Hepatocyte (in vitro differentiated cells): ENCODE measurements at regions not wholly inside any gene's neighbourhood (a gene's known extent, or its start where the extent isn't known, plus 50 kb on each side); places are given as distances from the start of the nearest gene placed in this dataset.

ENCODE experiments used
- DNase-seq: peaks from one replicate; pipeline ENCODE4 v3.0.0-alpha.2; 2016; ENCODE audit warnings: low spot score
- H2AFZ ChIP-seq: fragments of 200-600 bp; sonication (generic); 2 replicates; pipeline ENCODE4 v1.6.0; 2016; ENCODE audit warnings: antibody characterized with exemption, mild to moderate bottlenecking
- H3K27ac ChIP-seq: fragments of 200-600 bp; sonication (generic); 2 replicates; pipeline ENCODE4 v1.5.1; 2016; ENCODE audit warnings: mild to moderate bottlenecking
- H3K27me3 ChIP-seq: fragments of 200-600 bp; sonication (generic); 2 replicates; pipeline ENCODE4 v1.6.1; 2016
- H3K36me3 ChIP-seq: fragments of 200-600 bp; sonication (generic); replicated peaks from 2 replicates; pipeline ENCODE4 v1.5.1; 2016; ENCODE audit warnings: low read depth; ENCODE audit not compliant: insufficient read depth
- H3K4me1 ChIP-seq: fragments of 200-600 bp; sonication (generic); 2 replicates; pipeline ENCODE4 v1.5.1; 2016; ENCODE audit warnings: mild to moderate bottlenecking, moderate library complexity; ENCODE audit not compliant: insufficient read depth
- H3K4me2 ChIP-seq: fragments of 200-600 bp; sonication (generic); 2 replicates; pipeline ENCODE4 v1.6.0; 2016
- H3K4me3 ChIP-seq: fragments of 200-600 bp; sonication (generic); 2 replicates; pipeline ENCODE4 v1.5.1; 2016; ENCODE audit warnings: mild to moderate bottlenecking
- H3K79me2 ChIP-seq: fragments of 200-600 bp; sonication (generic); 2 replicates; pipeline ENCODE4 v1.6.0; 2017; ENCODE audit warnings: mild to moderate bottlenecking
- H3K9me2 ChIP-seq: fragments of 200-600 bp; sonication (generic); replicated peaks from 2 replicates; pipeline ENCODE4 v1.6.0; 2017; ENCODE audit warnings: mild to moderate bottlenecking; ENCODE audit not compliant: insufficient read depth
- H3K9me3 ChIP-seq: fragments of 200-600 bp; sonication (generic); 2 replicates; pipeline ENCODE4 v1.5.1; 2016; ENCODE audit warnings: low read depth, mild to moderate bottlenecking
- H4K20me1 ChIP-seq: fragments of 200-600 bp; sonication (generic); 2 replicates; pipeline ENCODE4 v1.6.0; 2016; ENCODE audit warnings: mild to moderate bottlenecking; ENCODE audit not compliant: insufficient read depth, poor library complexity, severe bottlenecking
- EZH2 ChIP-seq: fragments of 200-600 bp; sonication (generic); IDR thresholded peaks from 2 replicates; pipeline ENCODE4 v1.6.1; 2016; ENCODE audit warnings: antibody characterized with exemption, mild to moderate bottlenecking, borderline replicate concordance
- EZH2phosphoT487 ChIP-seq: fragments of 200-600 bp; sonication (generic); IDR thresholded peaks from one replicate; pipeline ENCODE4 v1.6.1; 2018; ENCODE audit warnings: antibody characterized with exemption, mild to moderate bottlenecking, low read depth, moderate library complexity; ENCODE audit not compliant: unreplicated experiment, severe bottlenecking
- WGBS: methylation state at CpG from one replicate; pipeline ENCODE4 v1.1.6; 2016; ENCODE audit warnings: low lambda C conversion rate; ENCODE audit errors: missing lambda C conversion rate; 5-methylcytosine and 5-hydroxymethylcytosine counted together
- TF ChIP-seq, protein P1 (sequence below): fragments of 200-600 bp; sonication (generic); IDR thresholded peaks from 2 replicates; pipeline ENCODE4 v1.5.1; 2016; ENCODE audit warnings: antibody characterized with exemption, mild to moderate bottlenecking; ENCODE audit not compliant: poor library complexity

DNA sequence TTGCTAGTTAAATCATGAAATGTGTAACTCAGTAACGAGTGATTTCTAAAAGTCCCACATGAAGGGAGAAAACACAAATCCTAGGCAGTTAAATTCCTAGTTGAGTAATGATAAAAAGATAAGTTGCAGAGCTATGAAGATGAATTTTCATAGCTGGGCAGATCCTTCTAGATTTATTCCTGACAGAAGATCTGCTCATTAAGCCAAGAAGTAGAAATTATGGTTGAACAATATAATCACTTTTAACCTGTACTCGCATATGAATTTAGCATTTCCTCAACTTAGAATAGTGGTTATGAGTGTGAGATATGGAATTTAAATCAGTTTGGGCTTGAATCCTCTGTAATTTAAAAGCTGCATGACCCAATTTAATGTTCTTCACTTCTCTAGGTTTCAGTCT is 359.2 kb upstream of the HSF2 start:
- Histone ChIP-seq H3K27me3 (no peaks in the 10 kb centered on the region), H3K36me3 (no peaks in the 10 kb centered on the region), H3K9me2 (no peaks in the 10 kb centered on the region), H2AFZ (no peak overlapping the region), H3K79me2 (no peaks in the 10 kb centered on the region), H3K27ac (no peak overlapping the region), H3K4me2 (no peak overlapping the region), H3K4me1 (peaks cover 14% of the 10 kb centered on the region), H3K4me3 (no peak overlapping the region), H3K9me3 (no peaks in the 10 kb centered on the region), H4K20me1 (no peaks in the 10 kb centered on the region)
- 88% methylated on average over 2 of the region's 2 CpGs for WGBS
- TF ChIP-seq, protein P1, sequence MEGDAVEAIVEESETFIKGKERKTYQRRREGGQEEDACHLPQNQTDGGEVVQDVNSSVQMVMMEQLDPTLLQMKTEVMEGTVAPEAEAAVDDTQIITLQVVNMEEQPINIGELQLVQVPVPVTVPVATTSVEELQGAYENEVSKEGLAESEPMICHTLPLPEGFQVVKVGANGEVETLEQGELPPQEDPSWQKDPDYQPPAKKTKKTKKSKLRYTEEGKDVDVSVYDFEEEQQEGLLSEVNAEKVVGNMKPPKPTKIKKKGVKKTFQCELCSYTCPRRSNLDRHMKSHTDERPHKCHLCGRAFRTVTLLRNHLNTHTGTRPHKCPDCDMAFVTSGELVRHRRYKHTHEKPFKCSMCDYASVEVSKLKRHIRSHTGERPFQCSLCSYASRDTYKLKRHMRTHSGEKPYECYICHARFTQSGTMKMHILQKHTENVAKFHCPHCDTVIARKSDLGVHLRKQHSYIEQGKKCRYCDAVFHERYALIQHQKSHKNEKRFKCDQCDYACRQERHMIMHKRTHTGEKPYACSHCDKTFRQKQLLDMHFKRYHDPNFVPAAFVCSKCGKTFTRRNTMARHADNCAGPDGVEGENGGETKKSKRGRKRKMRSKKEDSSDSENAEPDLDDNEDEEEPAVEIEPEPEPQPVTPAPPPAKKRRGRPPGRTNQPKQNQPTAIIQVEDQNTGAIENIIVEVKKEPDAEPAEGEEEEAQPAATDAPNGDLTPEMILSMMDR = no peak
- no peak for TF ChIP-seq EZH2phosphoT487
- no peak for TF ChIP-seq EZH2
- DNase-seq = no peak

DNA sequence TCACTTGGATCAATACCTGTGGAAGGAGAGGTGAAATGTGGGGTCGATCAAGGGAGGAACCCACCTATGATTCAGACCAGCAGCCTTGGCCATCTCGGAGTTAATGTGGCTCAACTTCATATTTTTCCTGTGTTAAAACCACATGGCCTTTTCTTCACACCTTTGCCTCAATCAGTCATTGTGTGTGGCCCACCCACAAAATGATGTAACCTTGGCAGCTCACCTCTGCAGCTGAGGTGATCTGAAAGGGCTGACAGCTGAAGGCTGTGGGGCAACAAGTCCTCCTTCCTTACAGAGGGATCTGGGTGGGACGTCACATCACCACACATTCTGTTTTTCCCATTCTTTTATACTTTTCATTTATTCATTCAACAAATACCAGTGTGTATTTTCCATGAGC is 357.1 kb upstream of the HSF2 start:
- no peak overlapping the region for H2AFZ ChIP-seq
- 95% methylated on average over 3 of the region's 3 CpGs for WGBS

DNA sequence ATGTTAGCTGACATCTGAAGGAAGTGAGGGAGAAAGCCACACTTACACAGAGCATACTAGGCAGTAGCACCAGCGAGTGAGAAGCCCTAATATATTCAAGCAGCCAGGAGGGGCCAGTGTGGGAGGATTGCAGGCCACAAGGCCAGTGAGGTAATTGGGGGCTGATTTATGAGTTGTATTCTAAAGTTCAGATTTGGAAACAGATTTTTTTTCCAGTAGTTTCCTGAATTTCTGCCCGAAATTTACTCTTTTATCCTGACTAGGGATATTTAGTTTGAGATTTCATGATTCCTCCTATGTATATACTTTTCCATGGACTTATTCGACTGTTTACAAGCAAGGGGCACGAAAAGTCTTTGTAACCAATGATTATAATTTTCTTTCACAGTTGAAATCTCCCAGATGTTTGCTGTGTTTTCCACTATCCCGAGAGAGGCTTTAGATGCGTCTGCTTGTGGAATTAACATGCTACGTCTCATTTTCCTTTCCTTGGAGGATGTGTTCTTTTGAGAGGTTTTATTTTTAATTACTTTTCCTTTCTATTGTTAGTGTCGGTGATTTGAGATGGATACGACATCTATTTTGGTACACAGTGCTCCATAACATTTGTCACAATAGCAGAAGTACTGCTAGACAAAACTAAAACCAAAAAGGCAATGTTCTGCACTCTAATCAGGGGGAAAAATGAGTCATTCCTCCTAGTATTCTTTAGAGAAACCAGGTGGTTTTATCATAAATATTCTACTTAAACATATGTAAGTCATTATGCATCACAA is 356.3 kb upstream of the HSF2 start:
- 50% methylated on average over 9 of the region's 9 CpGs for WGBS
- H2AFZ ChIP-seq = no peak overlapping the region

More for the DNA sequence above, 357.1 kb upstream of the HSF2 start:
- no peak for DNase-seq
- peak overlapping the region; percentile 87 for H3K27ac ChIP-seq
- no peaks in the 10 kb centered on the region for H3K79me2 ChIP-seq
- H3K4me1 ChIP-seq = peaks cover 14% of the 10 kb centered on the region
- H3K27me3 ChIP-seq = no peaks in the 10 kb centered on the region
- no peaks in the 10 kb centered on the region for H4K20me1 ChIP-seq
- no peak overlapping the region for H3K4me3 ChIP-seq
- peak overlapping the region; percentile 23 for H3K4me2 ChIP-seq
- no peaks in the 10 kb centered on the region for H3K9me3 ChIP-seq
- H3K36me3 ChIP-seq = no peaks in the 10 kb centered on the region
- no peaks in the 10 kb centered on the region for H3K9me2 ChIP-seq
- TF ChIP-seq EZH2 (no peak), EZH2phosphoT487 (no peak)
- TF ChIP-seq, protein P1 = no peak

More for the DNA sequence above, 356.3 kb upstream of the HSF2 start:
- Histone ChIP-seq H3K4me3 (no peak overlapping the region), H3K9me2 (no peaks in the 10 kb centered on the region), H3K4me2 (peak overlapping the region; percentile 23), H3K4me1 (peaks cover 16% of the 10 kb centered on the region), H3K27ac (peak overlapping the region; percentile 87), H3K27me3 (no peaks in the 10 kb centered on the region), H3K9me3 (no peaks in the 10 kb centered on the region), H3K36me3 (no peaks in the 10 kb centered on the region), H3K79me2 (no peaks in the 10 kb centered on the region), H4K20me1 (no peaks in the 10 kb centered on the region)
- no peak for TF ChIP-seq EZH2phosphoT487
- TF ChIP-seq, protein P1 = no peak
- no peak for TF ChIP-seq EZH2
- peak; percentile 29 for DNase-seq
